Small intestine (tissue), 7 donors: ENCODE measurements at regions not wholly inside any gene's neighbourhood (a gene's known extent, or its start where the extent isn't known, plus 50 kb on each side); places are given as distances from the start of the nearest gene placed in this dataset.

Source experiments
- DNase-seq, 2 donors: peaks; one replicate each; pipeline versions ENCODE4 v3.0.0 to v3.0.0-alpha.2; 2013
- FAIRE-seq: peaks from 2 replicates; lab custom pipeline; 2012; peaks lifted over from hg19 to GRCh38; lab: Jason Lieb, UNC
- H3K27ac ChIP-seq, 3 donors: one replicate each; pipeline ENCODE4 v1.5.1; 2013; ENCODE audit warnings: low read length in 2 of 3, mild to moderate bottlenecking in 2 of 3, control low read depth in 1 of 3, inconsistent platforms in 1 of 3, low read depth in 1 of 3, moderate library complexity in 1 of 3
- H3K27me3 ChIP-seq, 3 donors: one replicate each; pipeline ENCODE4 v1.6.1; 2013; ENCODE audit warnings: low read length in 3 of 3, inconsistent platforms in 1 of 3; ENCODE audit not compliant: control insufficient read depth in 3 of 3, insufficient read depth in 3 of 3
- H3K36me3 ChIP-seq, 3 donors: one replicate each; pipeline ENCODE4 v1.6.1; 2013; ENCODE audit warnings: low read length in 3 of 3, inconsistent platforms in 1 of 3, low read depth in 1 of 3, mild to moderate bottlenecking in 1 of 3, moderate library complexity in 1 of 3; ENCODE audit not compliant: control insufficient read depth in 3 of 3, insufficient read depth in 2 of 3
- H3K4me1 ChIP-seq, 3 donors: one replicate each; pipeline ENCODE4 v1.6.1; 2013; ENCODE audit warnings: low read length in 2 of 3, inconsistent platforms in 1 of 3, low read depth in 1 of 3, mild to moderate bottlenecking in 1 of 3, moderate library complexity in 1 of 3; ENCODE audit not compliant: control insufficient read depth in 3 of 3, insufficient read depth in 2 of 3
- H3K4me3 ChIP-seq, 3 donors: one replicate each; pipeline ENCODE4 v1.5.1; 2013; ENCODE audit warnings: low read length in 3 of 3, control low read depth in 1 of 3, inconsistent platforms in 1 of 3, low read depth in 1 of 3, mild to moderate bottlenecking in 1 of 3, moderate library complexity in 1 of 3
- H3K9me3 ChIP-seq, 2 donors: one replicate each; pipeline ENCODE4 v1.6.1; 2013; ENCODE audit warnings: low read depth in 1 of 2, low read length in 1 of 2; ENCODE audit not compliant: control insufficient read depth in 2 of 2, insufficient read depth in 1 of 2
- WGBS, 3 donors: extraction: QIAGEN DNeasy Blood & Tissue Kit; methylation state at CpG; one replicate each; pipeline ENCODE4 v1.1.7; 2013; 5-methylcytosine and 5-hydroxymethylcytosine counted together
- donor health status: healthy with polysubstance abuse.
- donor health status: control.
- donor health status: control.
- donor health status: Bipolar disorder and iron deficiency.
- donor health status: healthy.

GRCh38 chr11:106286881-106287504 lies 209.5 kb downstream of the AASDHPPT start:
- WGBS, 3 donors = 55 to 58% (median 57%) methylated on average over 3 of the region's 3 CpGs
- H3K27ac ChIP-seq = no peak overlapping the region
- no peaks in the 10 kb centered on the region for H3K27me3 ChIP-seq
- FAIRE-seq (no peak), DNase-seq (peak in 1 of 2 donors; percentile 17)
- no peaks in the 10 kb centered on the region for H3K4me1 ChIP-seq
- H3K9me3 ChIP-seq = no peaks in the 10 kb centered on the region
- H3K36me3 ChIP-seq = no peaks in the 10 kb centered on the region
- no peak overlapping the region for H3K4me3 ChIP-seq

- Histone ChIP-seq H3K27me3 (no peaks in the 10 kb centered on the region), H3K9me3 (no peaks in the 10 kb centered on the region), H3K27ac (no peak overlapping the region), H3K36me3 (no peaks in the 10 kb centered on the region), H3K4me3 (no peak overlapping the region), H3K4me1 (no peaks in the 10 kb centered on the region)
- DNase-seq (no peak), FAIRE-seq (no peak)
- WGBS, 3 donors = 87 to 88% (median 87%) methylated on average over 3 of the region's 3 CpGs
Measured at GRCh38 chr11:106288057-106288456, 210.6 kb downstream of the AASDHPPT start.

- no peaks in the 10 kb centered on the region for H3K9me3 ChIP-seq
- no peak overlapping the region for H3K4me3 ChIP-seq
- FAIRE-seq = no peak
- no peaks in the 10 kb centered on the region for H3K36me3 ChIP-seq
- DNase-seq = no peak
- WGBS, 3 donors = 52 to 80% (median 70%) methylated on average over 1 of the region's 1 CpG
- H3K27me3 ChIP-seq = no peaks in the 10 kb centered on the region
- H3K4me1 ChIP-seq = no peaks in the 10 kb centered on the region
- no peak overlapping the region for H3K27ac ChIP-seq
Measured at GRCh38 chr11:106288822-106289387, 211.4 kb downstream of the AASDHPPT start.

GRCh38 chr11:106292526-106292925 lies 215.1 kb downstream of the AASDHPPT start:
- DNase-seq (peak; percentile 31 to 65), FAIRE-seq (no peak)
- Histone ChIP-seq H3K27ac (no peak overlapping the region), H3K9me3 (no peaks in the 10 kb centered on the region), H3K36me3 (no peaks in the 10 kb centered on the region), H3K4me3 (no peak overlapping the region), H3K27me3 (no peaks in the 10 kb centered on the region), H3K4me1 (no peaks in the 10 kb centered on the region)
- WGBS, 3 donors = 26 to 62% (median 28%) methylated on average over 3 of the region's 3 CpGs

GRCh38 chr11:106295974-106296373 lies 218.5 kb downstream of the AASDHPPT start:
- no peak overlapping the region for H3K4me3 ChIP-seq
- no peaks in the 10 kb centered on the region for H3K36me3 ChIP-seq
- peaks cover 0 to 7% of the 10 kb centered on the region in 2 donors for H3K9me3 ChIP-seq
- no peaks in the 10 kb centered on the region for H3K4me1 ChIP-seq
- DNase-seq (no peak), FAIRE-seq (no peak)
- no peaks in the 10 kb centered on the region for H3K27me3 ChIP-seq
- no peak overlapping the region for H3K27ac ChIP-seq

- Histone ChIP-seq H3K27ac (no peak overlapping the region), H3K27me3 (no peaks in the 10 kb centered on the region), H3K9me3 (peaks cover 1 to 28% of the 10 kb centered on the region in 2 donors), H3K4me3 (no peak overlapping the region), H3K36me3 (no peaks in the 10 kb centered on the region), H3K4me1 (no peaks in the 10 kb centered on the region)
- 77 to 84% (median 79%) methylated on average over 2 of the region's 2 CpGs for WGBS, 3 donors
- FAIRE-seq = no peak
- DNase-seq = no peak
Measured at GRCh38 chr11:106302416-106302815, 225.0 kb downstream of the AASDHPPT start.

GRCh38 chr11:106304274-106304673 lies 226.8 kb downstream of the AASDHPPT start:
- DNase-seq (no peak), FAIRE-seq (no peak)
- Histone ChIP-seq H3K27me3 (no peaks in the 10 kb centered on the region), H3K27ac (no peak overlapping the region), H3K36me3 (no peaks in the 10 kb centered on the region), H3K4me1 (no peaks in the 10 kb centered on the region), H3K9me3 (peaks cover 1 to 28% of the 10 kb centered on the region in 2 donors), H3K4me3 (no peak overlapping the region)

GRCh38 chr11:106305458-106305857 lies 228.0 kb downstream of the AASDHPPT start:
- H3K4me1 ChIP-seq = no peaks in the 10 kb centered on the region
- DNase-seq (no peak), FAIRE-seq (no peak)
- H3K4me3 ChIP-seq = no peak overlapping the region
- no peaks in the 10 kb centered on the region for H3K27me3 ChIP-seq
- WGBS, 3 donors = 48 to 75% (median 50%) methylated on average over 1 of the region's 1 CpG
- H3K36me3 ChIP-seq = no peaks in the 10 kb centered on the region
- no peak overlapping the region for H3K27ac ChIP-seq
- peaks cover 1 to 24% of the 10 kb centered on the region in 2 donors for H3K9me3 ChIP-seq

- Histone ChIP-seq H3K4me1 (no peaks in the 10 kb centered on the region), H3K36me3 (no peaks in the 10 kb centered on the region), H3K27ac (no peak overlapping the region), H3K4me3 (no peak overlapping the region), H3K27me3 (no peaks in the 10 kb centered on the region), H3K9me3 (peaks cover 1 to 12% of the 10 kb centered on the region in 2 donors)
- FAIRE-seq = no peak
- DNase-seq = no peak
Measured at GRCh38 chr11:106306942-106307341, 229.5 kb downstream of the AASDHPPT start.
